AG10803 (cell line): ENCODE measurements at regions not wholly inside any gene's neighbourhood (a gene's known extent, or its start where the extent isn't known, plus 50 kb on each side); places are given as distances from the start of the nearest gene placed in this dataset.
"Not testable (repeated sequence)": the region's sequence is repeated elsewhere in the genome, so short reads cannot be mapped to it uniquely, and the experiment has no call there.

Experiments used
- DNase-seq: peaks from one replicate; pipeline ENCODE4 v3.0.0; 2010; ENCODE audit warnings: low read depth
- H3K4me3 ChIP-seq: 2 replicates; pipeline ENCODE4 v1.5.1; 2011; ENCODE audit warnings: mild to moderate bottlenecking, low read length, control low read depth
- CTCF ChIP-seq: conservative IDR thresholded peaks from 2 replicates; pipeline ENCODE4 v1.5.1; 2011; ENCODE audit warnings: mild to moderate bottlenecking, low read length, control low read depth, inconsistent platforms

- H3K4me3 ChIP-seq = no peak overlapping the region
- DNase-seq = no peak
- no peak for TF ChIP-seq CTCF
These were observed 114.6 kb upstream of the THBS2 start for GRCh38 chr6:169368200-169368599.

- no peak for DNase-seq
- H3K4me3 ChIP-seq = no peak overlapping the region
- no peak for TF ChIP-seq CTCF
These were observed 113.9 kb upstream of the THBS2 start for GRCh38 chr6:169367507-169367906.

GRCh38 chr6:169366258-169366901 is 112.7 kb upstream of the THBS2 start:
- TF ChIP-seq CTCF = no peak
- DNase-seq = no peak
- no peak overlapping the region for H3K4me3 ChIP-seq

GRCh38 chr6:169365567-169366257 is 112.1 kb upstream of the THBS2 start:
- no peak overlapping the region for H3K4me3 ChIP-seq
- no peak for DNase-seq
- no peak for TF ChIP-seq CTCF

GRCh38 chr6:169363590-169363989 is 109.9 kb upstream of the THBS2 start:
- no peak overlapping the region for H3K4me3 ChIP-seq
- no peak for TF ChIP-seq CTCF

GRCh38 chr6:169362501-169363121 is 109.0 kb upstream of the THBS2 start:
- no peak overlapping the region for H3K4me3 ChIP-seq
- DNase-seq = peak; percentile 61
- no peak for TF ChIP-seq CTCF

More at GRCh38 chr6:169363590-169363989, 109.9 kb upstream of the THBS2 start:
- DNase-seq = peak; percentile 86

GRCh38 chr6:169355001-169355400 is 101.4 kb upstream of the THBS2 start:
- DNase-seq, H3K4me3 ChIP-seq: not testable (repeated sequence)
